H1 (cell line): ENCODE measurements at regions not wholly inside any gene's neighbourhood (a gene's known extent, or its start where the extent isn't known, plus 50 kb on each side); places are given as distances from the start of the nearest gene placed in this dataset.

Experiments
- CTCF ChIA-PET: fragments of 300-600 bp; sonication (Branson Sonifier 250); formaldehyde crosslinking; loops from one replicate; lab custom pipeline; 2021; ENCODE audit not compliant: partially characterized antibody; lab: Charles Lee
- POLR2A ChIA-PET: fragments of 300-600 bp; sonication (Branson Sonifier 250); formaldehyde crosslinking; loops from one replicate; lab custom pipeline; 2021; ENCODE audit warnings: inconsistent platforms; ENCODE audit not compliant: partially characterized antibody; lab: Charles Lee
- DNase-seq, 2 experiments: peaks; one replicate each; pipeline versions ENCODE4 v3.0.0 to v3.0.0-alpha.2; 2010 to 2022; ENCODE audit warnings: low spot score in 2 of 2, low read depth in 1 of 2, mixed read lengths in 1 of 2
- FAIRE-seq: peaks from 2 replicates; lab custom pipeline; 2011; peaks lifted over from hg19 to GRCh38; lab: Jason Lieb, UNC
- H2AFZ ChIP-seq: 2 replicates; pipeline ENCODE4 v1.8.1; 2012; ENCODE audit warnings: low read length, inconsistent platforms
- H2AK5ac ChIP-seq: 2 replicates; pipeline ENCODE4 v1.6.1; 2013; ENCODE audit warnings: low read depth, low read length
- H2BK120ac ChIP-seq: replicated peaks from 2 replicates; pipeline ENCODE3; 2013; ENCODE audit warnings: low read depth, low read length, inconsistent platforms
- H2BK12ac ChIP-seq: 2 replicates; pipeline ENCODE4 v1.6.1; 2013; ENCODE audit warnings: low read depth, low read length
- H2BK15ac ChIP-seq: 2 replicates; pipeline ENCODE4 v1.6.1; 2013; ENCODE audit warnings: low read length
- H2BK20ac ChIP-seq: 2 replicates; pipeline ENCODE4 v1.6.1; 2013; ENCODE audit warnings: low read length
- H2BK5ac ChIP-seq: 2 replicates; pipeline ENCODE4 v1.6.1; 2013; ENCODE audit warnings: low read depth, low read length
- H3K14ac ChIP-seq: 2 replicates; pipeline ENCODE4 v1.6.1; 2013; ENCODE audit warnings: inconsistent platforms; ENCODE audit not compliant: insufficient read length
- H3K18ac ChIP-seq: 2 replicates; pipeline ENCODE4 v1.6.1; 2013; ENCODE audit warnings: low read length; ENCODE audit errors: extremely low read depth
- H3K23ac ChIP-seq: 2 replicates; pipeline ENCODE4 v1.6.1; 2013; ENCODE audit warnings: inconsistent platforms; ENCODE audit not compliant: insufficient read length
- H3K23me2 ChIP-seq: 2 replicates; pipeline ENCODE4 v1.6.1; 2013; ENCODE audit warnings: low read depth, low read length
- H3K27ac ChIP-seq: 2 replicates; pipeline ENCODE4 v1.6.1; 2011; ENCODE audit warnings: low read depth, low read length, inconsistent platforms
- H3K27me3 ChIP-seq, 4 experiments: replicated peaks in 1 of 4; 1 replicate in 1 of 4; 2 replicates in 3 of 4; pipeline versions ENCODE4 v1.6.1 to v1.8.1; 2011 to 2013; ENCODE audit warnings: low read length in 3 of 4, mild to moderate bottlenecking in 3 of 4, inconsistent platforms in 2 of 4, mixed read lengths in 2 of 4, moderate library complexity in 1 of 4; ENCODE audit not compliant: control insufficient read depth in 3 of 4, insufficient read depth in 3 of 4; ENCODE audit errors: extremely low read depth in 1 of 4
- H3K36me3 ChIP-seq, 4 experiments: 2 replicates each; pipeline versions ENCODE4 v1.6.1 to v1.8.1; 2011 to 2013; ENCODE audit warnings: mild to moderate bottlenecking in 4 of 4, low read length in 3 of 4, moderate library complexity in 2 of 4, control low read depth in 1 of 4, inconsistent platforms in 1 of 4; ENCODE audit not compliant: insufficient read depth in 4 of 4, control insufficient read depth in 2 of 4
- H3K4ac ChIP-seq: replicated peaks from 2 replicates; pipeline ENCODE3; 2013; ENCODE audit warnings: low read length, low read depth, mixed read lengths, inconsistent platforms; ENCODE audit not compliant: insufficient read length
- H3K4me1 ChIP-seq, 4 experiments: replicated peaks in 1 of 4; 1 replicate in 1 of 4; 2 replicates in 3 of 4; pipeline versions ENCODE4 v1.6.1 to v1.8.1; 2011 to 2013; ENCODE audit warnings: low read length in 3 of 4, inconsistent platforms in 2 of 4, mixed read lengths in 1 of 4; ENCODE audit not compliant: insufficient read depth in 4 of 4, control insufficient read depth in 3 of 4
- H3K4me2 ChIP-seq, 2 experiments: 2 replicates each; pipeline versions ENCODE4 v1.6.1 to v1.8.1; 2011 to 2013; ENCODE audit warnings: low read depth in 2 of 2, low read length in 2 of 2, control low read depth in 1 of 2, inconsistent platforms in 1 of 2, mild to moderate bottlenecking in 1 of 2; ENCODE audit not compliant: insufficient read depth in 1 of 2
- H3K4me3 ChIP-seq, 4 experiments: fragments of 200-600, 300-600 bp in 1 of 4; sonication (generic), shearing (Covaris generic), sonication (Bioruptor Twin) in 1 of 4; 2 replicates each; pipeline versions ENCODE4 v1.5.1 to v1.8.1; 2011 to 2016; ENCODE audit warnings: low read length in 4 of 4, low read depth in 3 of 4, control low read depth in 2 of 4, inconsistent platforms in 2 of 4, mild to moderate bottlenecking in 2 of 4, mixed read lengths in 1 of 4, moderate library complexity in 1 of 4; ENCODE audit not compliant: insufficient read depth in 2 of 4; ENCODE audit errors: extremely low read depth in 1 of 4
- H3K56ac ChIP-seq: replicated peaks from 2 replicates; pipeline ENCODE3; 2013; ENCODE audit warnings: low read depth, mild to moderate bottlenecking, mixed read lengths, low read length, inconsistent platforms; ENCODE audit not compliant: insufficient read length
- H3K79me1 ChIP-seq: 2 replicates; pipeline ENCODE4 v1.6.1; 2013; ENCODE audit warnings: low read depth, low read length, control low read depth
- H3K79me2 ChIP-seq, 2 experiments: 2 replicates each; pipeline versions ENCODE4 v1.6.1 to v1.8.1; 2012 to 2013; ENCODE audit warnings: low read length in 2 of 2, mild to moderate bottlenecking in 2 of 2, inconsistent platforms in 1 of 2; ENCODE audit not compliant: insufficient read depth in 2 of 2, control insufficient read depth in 1 of 2
- H3K9ac ChIP-seq, 4 experiments: replicated peaks in 1 of 4; 1 replicate in 1 of 4; 2 replicates in 3 of 4; pipeline versions ENCODE4 v1.6.1 to v1.8.1; 2011 to 2013; ENCODE audit warnings: low read depth in 3 of 4, low read length in 3 of 4, control low read depth in 2 of 4, mild to moderate bottlenecking in 2 of 4, moderate library complexity in 2 of 4, inconsistent platforms in 1 of 4; ENCODE audit errors: extremely low read depth in 1 of 4
- H3K9me3 ChIP-seq, 2 experiments: 2 replicates each; pipeline versions ENCODE4 v1.6.1 to v1.8.1; 2012 to 2013; ENCODE audit warnings: mild to moderate bottlenecking in 2 of 2, moderate library complexity in 2 of 2, control low read depth in 1 of 2, inconsistent platforms in 1 of 2, low read depth in 1 of 2, low read length in 1 of 2, mixed read lengths in 1 of 2; ENCODE audit not compliant: insufficient read depth in 2 of 2
- H4K20me1 ChIP-seq, 2 experiments: replicated peaks in 1 of 2; 2 replicates each; pipeline versions ENCODE3 to v1.8.1; 2011 to 2013; ENCODE audit warnings: inconsistent platforms in 2 of 2, low read length in 2 of 2, mild to moderate bottlenecking in 1 of 2; ENCODE audit not compliant: insufficient read depth in 2 of 2, control insufficient read depth in 1 of 2
- H4K5ac ChIP-seq: 2 replicates; pipeline ENCODE4 v1.6.1; 2013; ENCODE audit warnings: low read length, low read depth, mixed read lengths, inconsistent platforms; ENCODE audit not compliant: insufficient read length
- H4K8ac ChIP-seq: 2 replicates; pipeline ENCODE4 v1.8.0; 2013; ENCODE audit warnings: mild to moderate bottlenecking, moderate library complexity, low read length, inconsistent platforms; ENCODE audit not compliant: insufficient read depth; ENCODE audit errors: extremely low read depth
- H4K91ac ChIP-seq: replicated peaks from 2 replicates; pipeline ENCODE3; 2013; ENCODE audit warnings: low read length, mixed read lengths, inconsistent platforms; ENCODE audit not compliant: insufficient read length
- ATF3 ChIP-seq: IDR thresholded peaks from 2 replicates; pipeline ENCODE4 v1.6.1; 2011; ENCODE audit warnings: low read depth, mild to moderate bottlenecking, low read length; ENCODE audit not compliant: insufficient read depth
- BCL11A ChIP-seq, 2 experiments: IDR thresholded peaks; one replicate each; pipeline ENCODE4 v1.6.1; 2011; ENCODE audit warnings: low read depth in 2 of 2, low read length in 2 of 2, mild to moderate bottlenecking in 2 of 2
- CBX8 ChIP-seq: fragments of 300-800, 300-1000 bp; sonication (generic); IDR thresholded peaks from 2 replicates; pipeline ENCODE4 v1.7.1; 2016; ENCODE audit warnings: low read depth, low read length, borderline replicate concordance
- CTBP2 ChIP-seq: IDR thresholded peaks from 2 replicates; pipeline ENCODE4 v1.7.0; 2011; ENCODE audit warnings: borderline replicate concordance, mild to moderate bottlenecking, moderate library complexity, mixed read lengths, low read length; ENCODE audit not compliant: insufficient read depth, insufficient read length
- EZH2 ChIP-seq: fragments of 200-600 bp; sonication (generic); IDR thresholded peaks from 2 replicates; pipeline ENCODE4 v1.7.1; 2012; ENCODE audit warnings: low read depth, mild to moderate bottlenecking, moderate library complexity, low read length, inconsistent platforms; ENCODE audit not compliant: severe bottlenecking
- HDAC2 ChIP-seq, 2 experiments: fragments of 300-600 bp in 1 of 2; sonication (generic) in 1 of 2; IDR thresholded peaks; 2 replicates each; pipeline ENCODE4 v1.6.1; 2011 to 2012; ENCODE audit warnings: low read depth in 2 of 2, low read length in 2 of 2, mild to moderate bottlenecking in 2 of 2, moderate library complexity in 2 of 2, borderline replicate concordance in 1 of 2, inconsistent platforms in 1 of 2
- KDM1A ChIP-seq: fragments of 200-600, 300-600 bp; sonication (generic); IDR thresholded peaks from 2 replicates; pipeline ENCODE4 v1.7.1; 2016; ENCODE audit warnings: mild to moderate bottlenecking, low read length, borderline replicate concordance
- KDM4A ChIP-seq: IDR thresholded peaks from one replicate; pipeline ENCODE4 v1.7.1; 2012; ENCODE audit warnings: low read depth, mild to moderate bottlenecking, moderate library complexity, low read length, inconsistent platforms; ENCODE audit not compliant: severe bottlenecking
- KDM5A ChIP-seq: fragments of 200-600 bp; IDR thresholded peaks from 2 replicates; pipeline ENCODE4 v1.7.1; 2012; ENCODE audit warnings: mild to moderate bottlenecking, low read length, inconsistent platforms, mixed read lengths
- RAD21 ChIP-seq, 2 experiments: IDR thresholded peaks in 1 of 2; conservative IDR thresholded peaks in 1 of 2; 2 replicates each; pipeline ENCODE4 v1.6.1; 2011; ENCODE audit warnings: low read depth in 2 of 2, low read length in 2 of 2, improper control_type of control experiment in 1 of 2, inconsistent platforms in 1 of 2, mild to moderate bottlenecking in 1 of 2, moderate library complexity in 1 of 2
- RFX5 ChIP-seq: IDR thresholded peaks from 2 replicates; pipeline ENCODE4 v1.6.1; 2011; ENCODE audit warnings: low read depth, low read length, improper control_type of control experiment, borderline replicate concordance
- WGBS, 2 experiments: shearing (Covaris generic) in 1 of 2; methylation state at CpG; one replicate each; pipeline versions ENCODE4 v1.1.6 to v1.1.7; 2013 to 2015; ENCODE audit warnings: low lambda C conversion rate in 2 of 2, mixed read lengths in 2 of 2, inconsistent platforms in 1 of 2, low coverage in 1 of 2, missing lambda C conversion rate in 1 of 2; ENCODE audit not compliant: insufficient replicate concordance in 2 of 2, insufficient coverage in 1 of 2, insufficient read length in 1 of 2; ENCODE audit errors: extremely low coverage in 1 of 2, missing lambda C conversion rate in 1 of 2; 5-methylcytosine and 5-hydroxymethylcytosine counted together
- TF ChIP-seq, protein P1 (sequence below): IDR thresholded peaks from 2 replicates; pipeline ENCODE4 v1.6.1; 2011; ENCODE audit warnings: low read length, improper control_type of control experiment

GRCh38 chr16:6453742-6454141 lies 878.9 kb upstream of the RBFOX1 start:
- Histone ChIP-seq H3K27ac (no peak overlapping the region), H3K18ac (no peak overlapping the region), H4K91ac (no peak overlapping the region), H3K27me3 (no peaks in the 10 kb centered on the region), H2AK5ac (no peak overlapping the region), H3K14ac (no peak overlapping the region), H2BK15ac (no peak overlapping the region), H3K79me1 (no peaks in the 10 kb centered on the region), H2AFZ (no peak overlapping the region), H2BK120ac (no peak overlapping the region), H2BK5ac (no peak overlapping the region), H4K5ac (no peak overlapping the region), H4K8ac (no peak overlapping the region), H3K4me1 (no peaks in the 10 kb centered on the region), H2BK12ac (no peak overlapping the region), H4K20me1 (no peaks in the 10 kb centered on the region), H3K23ac (no peak overlapping the region), H2BK20ac (no peak overlapping the region), H3K36me3 (no peaks in the 10 kb centered on the region), H3K4ac (no peak overlapping the region), H3K23me2 (no peaks in the 10 kb centered on the region), H3K79me2 (no peaks in the 10 kb centered on the region), H3K56ac (no peak overlapping the region), H3K9ac (no peak overlapping the region), H3K4me2 (no peak overlapping the region), H3K9me3 (no peaks in the 10 kb centered on the region), H3K4me3 (no peak overlapping the region)
- DNase-seq (no peak), FAIRE-seq (no peak)
- ChIA-PET CTCF (no interaction called here), POLR2A (no interaction called here)
- 80% methylated on average over 5 of the region's 5 CpGs; no CpG with 5 or more reads in 1 of the 2 experiments for WGBS, 2 experiments
- no peak for TF ChIP-seq CBX8
- no peak for TF ChIP-seq ATF3
- no peak for TF ChIP-seq KDM4A
- no peak for TF ChIP-seq KDM5A
- no peak for TF ChIP-seq BCL11A (IDR thresholded peaks at IDR 0.05; ENCODE audit: low read depth in 2 of 2, low read length in 2 of 2)
- no peak for TF ChIP-seq EZH2
- TF ChIP-seq KDM1A: no peak
- TF ChIP-seq HDAC2 (IDR thresholded peaks at IDR 0.05; ENCODE audit: borderline replicate concordance in 1 of 2, low read depth in 2 of 2, low read length in 2 of 2): no peak
- no peak for TF ChIP-seq RFX5
- no peak for TF ChIP-seq RAD21 (IDR thresholded peaks at IDR 0.05 in 1 of 2, conservative IDR thresholded peaks at IDR 0.05 in 1 of 2; ENCODE audit: low read depth in 2 of 2, low read length in 2 of 2)
- TF ChIP-seq, protein P1, sequence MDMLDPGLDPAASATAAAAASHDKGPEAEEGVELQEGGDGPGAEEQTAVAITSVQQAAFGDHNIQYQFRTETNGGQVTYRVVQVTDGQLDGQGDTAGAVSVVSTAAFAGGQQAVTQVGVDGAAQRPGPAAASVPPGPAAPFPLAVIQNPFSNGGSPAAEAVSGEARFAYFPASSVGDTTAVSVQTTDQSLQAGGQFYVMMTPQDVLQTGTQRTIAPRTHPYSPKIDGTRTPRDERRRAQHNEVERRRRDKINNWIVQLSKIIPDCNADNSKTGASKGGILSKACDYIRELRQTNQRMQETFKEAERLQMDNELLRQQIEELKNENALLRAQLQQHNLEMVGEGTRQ: no peak
- TF ChIP-seq CTBP2: no peak
